PC-3 (cell line): ENCODE measurements at regions not wholly inside any gene's neighbourhood (a gene's known extent, or its start where the extent isn't known, plus 50 kb on each side); places are given as distances from the start of the nearest gene placed in this dataset.
"Not testable (repeated sequence)": the region's sequence is repeated elsewhere in the genome, so short reads cannot be mapped to it uniquely, and the experiment has no call there.

Experiments
- ATAC-seq: fragments of 200-7000 bp; cut with Tn5 transposase; 2 replicates; pipeline ENCODE4 v1.9.1; 2020; ENCODE audit warnings: mild to moderate bottlenecking, moderate library complexity
- BruUV-seq: library from RNA; stranded (reverse); fragments of 400-500 nt; replicated peaks from 2 replicates; lab custom pipeline; 2021; lab: Mats Ljungman, UMichigan
- CTCF ChIA-PET: fragments of 300-600 bp; sonication (Branson Sonifier 250); formaldehyde crosslinking; loops from one replicate; lab custom pipeline; 2022; ENCODE audit warnings: antibody characterized with exemption; lab: Charles Lee
- POLR2A ChIA-PET: fragments of 300-600 bp; sonication (Branson Sonifier 250); formaldehyde crosslinking; loops from one replicate; lab custom pipeline; 2022; ENCODE audit warnings: antibody characterized with exemption; ENCODE audit not compliant: unreplicated experiment; lab: Charles Lee
- DNase-seq: peaks from one replicate; pipeline ENCODE4 v3.0.0-alpha.2; 2015
- H2AFZ ChIP-seq: fragments of 300-600 bp; sonication (generic); 2 replicates; pipeline ENCODE4 v1.6.0; 2016; ENCODE audit warnings: antibody characterized with exemption, low read length
- H3F3A ChIP-seq: fragments of 300-600 bp; sonication (generic); one replicate; pipeline ENCODE4 v1.6.0; 2017; ENCODE audit warnings: antibody characterized with exemption, low read length, control low read depth, mild to moderate bottlenecking; ENCODE audit not compliant: unreplicated experiment
- H3K27ac ChIP-seq: fragments of 300-600 bp; sonication (generic); 2 replicates; pipeline ENCODE4 v1.5.1; 2016; ENCODE audit warnings: mild to moderate bottlenecking, low read length
- H3K27me3 ChIP-seq: fragments of 300-600 bp; sonication (generic); 2 replicates; pipeline ENCODE4 v1.6.1; 2016; ENCODE audit warnings: low read length, mixed read lengths
- H3K36me3 ChIP-seq: fragments of 300-600 bp; sonication (generic); 2 replicates; pipeline ENCODE4 v1.6.1; 2016; ENCODE audit warnings: low read depth, mixed run types, low read length, mixed read lengths
- H3K4me1 ChIP-seq: fragments of 300-600 bp; sonication (generic); 2 replicates; pipeline ENCODE4 v1.5.1; 2016; ENCODE audit warnings: low read length; ENCODE audit not compliant: insufficient read depth
- H3K4me2 ChIP-seq: fragments of 300-600 bp; sonication (generic); 2 replicates; pipeline ENCODE4 v1.6.0; 2016; ENCODE audit warnings: low read length
- H3K4me3 ChIP-seq: fragments of 300-600 bp; sonication (generic); 2 replicates; pipeline ENCODE4 v1.5.1; 2016; ENCODE audit warnings: mild to moderate bottlenecking, low read length, mixed read lengths
- H3K79me2 ChIP-seq: fragments of 300-600 bp; sonication (generic); 2 replicates; pipeline ENCODE4 v1.6.1; 2017; ENCODE audit warnings: low read length, mixed read lengths
- H3K9ac ChIP-seq: fragments of 300-600 bp; sonication (generic); 2 replicates; pipeline ENCODE4 v1.6.0; 2016; ENCODE audit warnings: mild to moderate bottlenecking, low read length
- H3K9me2 ChIP-seq: fragments of 300-600 bp; sonication (generic); replicated peaks from 2 replicates; pipeline ENCODE4 v1.6.1; 2016; ENCODE audit warnings: mixed run types, low read length, mixed read lengths
- H3K9me3 ChIP-seq: fragments of 300-600 bp; sonication (generic); 2 replicates; pipeline ENCODE4 v1.6.1; 2016; ENCODE audit warnings: low read length, mixed read lengths
- H4K20me1 ChIP-seq: fragments of 300-600 bp; sonication (generic); 2 replicates; pipeline ENCODE4 v1.6.1; 2016; ENCODE audit warnings: low read length, mixed read lengths
- EZH2 ChIP-seq: fragments of 300-600 bp; sonication (generic); IDR thresholded peaks from one replicate; pipeline ENCODE4 v1.6.1; 2017; ENCODE audit warnings: antibody characterized with exemption, mild to moderate bottlenecking, low read length; ENCODE audit not compliant: unreplicated experiment
- EZH2phosphoT487 ChIP-seq: fragments of 300-600 bp; sonication (generic); IDR thresholded peaks from 2 replicates; pipeline ENCODE4 v1.6.1; 2018; ENCODE audit warnings: mild to moderate bottlenecking, antibody characterized with exemption, low read length, borderline replicate concordance
- intact Hi-C: fragments of 100-400 bp; cut with micrococcal nuclease; formaldehyde crosslinking; loops from 2 replicates; pipeline ENCODE4 v1.9.0; 2023

DNA sequence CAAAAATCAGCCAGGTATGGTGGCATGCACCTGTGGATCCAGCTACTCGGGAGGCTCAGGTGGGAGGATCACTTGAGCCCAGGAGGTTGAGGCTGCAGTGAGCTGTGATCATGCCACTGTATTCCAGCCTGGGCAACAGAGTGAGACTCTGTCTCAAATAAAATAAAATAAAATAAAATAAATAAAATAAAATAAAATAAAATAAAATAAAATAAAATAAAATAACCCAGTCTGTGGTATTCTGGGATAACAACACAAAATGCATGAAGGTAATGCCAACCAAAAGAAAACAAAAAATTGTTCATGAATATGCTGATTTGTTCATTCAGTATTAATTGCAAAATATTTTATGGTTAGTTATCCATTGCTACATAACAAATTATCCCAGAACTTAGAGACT, 54.4 kb upstream of the HPDL start:
- H3K9ac ChIP-seq, H2AFZ ChIP-seq, CTCF ChIA-PET, H3K4me1 ChIP-seq, H3K27me3 ChIP-seq, H3K79me2 ChIP-seq, BruUV-seq, intact Hi-C loops, H3F3A ChIP-seq, H3K36me3 ChIP-seq, H4K20me1 ChIP-seq, ATAC-seq, DNase-seq, H3K27ac ChIP-seq, H3K9me2 ChIP-seq, H3K4me2 ChIP-seq, H3K9me3 ChIP-seq, POLR2A ChIA-PET, H3K4me3 ChIP-seq: not testable (repeated sequence)

GRCh38 chr1:45272913-45273371, 53.8 kb upstream of the HPDL start:
- Histone ChIP-seq H2AFZ (no peak overlapping the region), H3K79me2 (no peaks in the 10 kb centered on the region), H3K4me1 (no peaks in the 10 kb centered on the region), H3K27ac (no peak overlapping the region; the same call in 1 of the 2 replicates), H3K36me3 (no peaks in the 10 kb centered on the region), H3K9ac (no peak overlapping the region), H3K4me3 (no peak overlapping the region), H3K9me3 (no peaks in the 10 kb centered on the region), H3F3A (no peaks in the 10 kb centered on the region), H3K9me2 (no peaks in the 10 kb centered on the region), H3K27me3 (no peaks in the 10 kb centered on the region), H3K4me2 (no peak overlapping the region), H4K20me1 (no peaks in the 10 kb centered on the region)
- TF ChIP-seq EZH2phosphoT487 (no peak), EZH2 (no peak)
- DNase-seq (peak; percentile 47), ATAC-seq (no peak)
- intact Hi-C loops, result no loop called here
- BruUV-seq, result no TSS peak
- POLR2A ChIA-PET, result no interaction called here
- CTCF ChIA-PET, result no interaction called here

DNA sequence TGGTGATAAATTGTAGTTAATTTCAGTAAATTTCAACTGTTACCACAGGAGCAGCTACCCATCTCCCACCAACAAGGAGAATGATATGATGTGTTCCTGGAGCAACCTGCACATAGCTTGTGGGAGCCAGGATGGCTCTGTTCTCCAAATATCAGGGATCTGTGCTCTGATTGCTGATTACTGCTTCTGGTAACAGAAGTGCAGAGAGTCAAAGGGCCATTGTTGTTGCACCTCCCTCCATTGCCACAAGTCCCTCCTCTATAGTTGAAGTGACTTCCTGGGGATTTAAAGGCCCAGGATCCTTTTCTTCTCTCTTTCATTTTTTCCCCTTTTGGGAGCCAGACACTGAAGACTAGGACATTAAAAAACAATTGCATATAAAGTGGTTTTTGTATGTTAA, 51.6 kb upstream of the HPDL start:
- Histone ChIP-seq H3K4me2 (no peak overlapping the region), H3K27ac (no peak overlapping the region), H2AFZ (no peak overlapping the region), H3K9me2 (no peaks in the 10 kb centered on the region), H3F3A (no peaks in the 10 kb centered on the region), H3K36me3 (no peaks in the 10 kb centered on the region), H4K20me1 (no peaks in the 10 kb centered on the region), H3K9ac (no peak overlapping the region), H3K27me3 (no peaks in the 10 kb centered on the region), H3K9me3 (no peaks in the 10 kb centered on the region), H3K4me1 (no peaks in the 10 kb centered on the region), H3K4me3 (no peak overlapping the region), H3K79me2 (no peaks in the 10 kb centered on the region)
- POLR2A ChIA-PET, result no interaction called here
- intact Hi-C loops, result no loop called here
- CTCF ChIA-PET, result no interaction called here
- no peak for ATAC-seq
- DNase-seq, result no peak
- BruUV-seq, result no TSS peak
- no peak for TF ChIP-seq EZH2phosphoT487
